Mucosa of descending colon (tissue), 3 donors: ENCODE measurements at regions not wholly inside any gene's neighbourhood (a gene's known extent, or its start where the extent isn't known, plus 50 kb on each side); places are given as distances from the start of the nearest gene placed in this dataset.

Experiments used
- ATAC-seq: fragments of 200-7000 bp; cut with Tn5 transposase; one replicate; pipeline ENCODE4 v1.9.1; 2020; ENCODE audit warnings: mild to moderate bottlenecking, moderate library complexity
- DNase-seq, 3 donors: peaks; one replicate each; pipeline ENCODE4 v3.0.0-alpha.2; 2020
- H3K36me3 ChIP-seq: fragments of 200-600 bp; one replicate; pipeline ENCODE4 v1.8.0; 2021; ENCODE audit warnings: low read depth, mild to moderate bottlenecking
- H3K4me1 ChIP-seq: fragments of 200-600 bp; one replicate; pipeline ENCODE4 v1.8.0; 2021; ENCODE audit warnings: low read depth, mild to moderate bottlenecking
- H3K4me3 ChIP-seq: fragments of 200-600 bp; one replicate; pipeline ENCODE4 v1.8.0; 2021; ENCODE audit warnings: mild to moderate bottlenecking
- H3K9me3 ChIP-seq: fragments of 200-600 bp; one replicate; pipeline ENCODE4 v1.8.0; 2021; ENCODE audit warnings: mild to moderate bottlenecking
- intact Hi-C, 2 donors: fragments of 100-400 bp; cut with DNase I in 1 of 2; cut with micrococcal nuclease in 1 of 2; formaldehyde crosslinking; loops; one replicate each; pipeline versions ENCODE4 v1.11.0 to v1.11.1; 2022; cut with DNase I, micrococcal nuclease
- TF ChIP-seq, protein P1 (sequence below): fragments of 200-600 bp; IDR thresholded peaks from one replicate; pipeline ENCODE4 v1.8.0; 2022; ENCODE audit warnings: antibody characterized with exemption, mild to moderate bottlenecking
- donor health status: DM: no; HTN: no; CAD: no; lungs with moderate emphysema.
- donor health status: DM: no; HTN: no; CAD: no.
- donor health status: DM: no; HTN: yes; CAD: no.

DNA sequence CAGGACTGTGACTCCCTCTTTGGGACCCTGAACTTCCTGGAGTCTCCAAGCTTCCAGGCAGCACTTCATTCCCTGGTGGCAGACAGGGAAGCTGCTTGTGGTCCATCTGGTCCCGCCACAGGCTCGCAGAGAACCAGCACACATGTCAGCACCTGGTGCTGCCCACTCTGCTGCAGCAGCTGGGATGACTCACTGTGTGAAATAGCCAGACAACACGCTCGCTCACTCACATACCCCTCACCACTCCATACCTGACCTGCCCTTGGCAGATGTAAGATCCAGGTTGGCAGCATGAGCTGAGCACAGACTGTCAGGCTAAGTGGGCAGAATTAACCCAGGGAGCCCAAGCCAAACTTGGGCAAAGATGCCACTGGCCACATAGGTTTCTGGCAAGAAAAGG, 613.5 kb downstream of the PCDH18 start:
- H3K36me3 ChIP-seq: no peaks in the 10 kb centered on the region
- ATAC-seq (no peak), DNase-seq (no peak)
- no peaks in the 10 kb centered on the region for H3K4me1 ChIP-seq
- TF ChIP-seq, protein P1, sequence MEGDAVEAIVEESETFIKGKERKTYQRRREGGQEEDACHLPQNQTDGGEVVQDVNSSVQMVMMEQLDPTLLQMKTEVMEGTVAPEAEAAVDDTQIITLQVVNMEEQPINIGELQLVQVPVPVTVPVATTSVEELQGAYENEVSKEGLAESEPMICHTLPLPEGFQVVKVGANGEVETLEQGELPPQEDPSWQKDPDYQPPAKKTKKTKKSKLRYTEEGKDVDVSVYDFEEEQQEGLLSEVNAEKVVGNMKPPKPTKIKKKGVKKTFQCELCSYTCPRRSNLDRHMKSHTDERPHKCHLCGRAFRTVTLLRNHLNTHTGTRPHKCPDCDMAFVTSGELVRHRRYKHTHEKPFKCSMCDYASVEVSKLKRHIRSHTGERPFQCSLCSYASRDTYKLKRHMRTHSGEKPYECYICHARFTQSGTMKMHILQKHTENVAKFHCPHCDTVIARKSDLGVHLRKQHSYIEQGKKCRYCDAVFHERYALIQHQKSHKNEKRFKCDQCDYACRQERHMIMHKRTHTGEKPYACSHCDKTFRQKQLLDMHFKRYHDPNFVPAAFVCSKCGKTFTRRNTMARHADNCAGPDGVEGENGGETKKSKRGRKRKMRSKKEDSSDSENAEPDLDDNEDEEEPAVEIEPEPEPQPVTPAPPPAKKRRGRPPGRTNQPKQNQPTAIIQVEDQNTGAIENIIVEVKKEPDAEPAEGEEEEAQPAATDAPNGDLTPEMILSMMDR: no peak
- intact Hi-C loops: no loop called here
- no peaks in the 10 kb centered on the region for H3K9me3 ChIP-seq
- H3K4me3 ChIP-seq: no peak overlapping the region

DNA sequence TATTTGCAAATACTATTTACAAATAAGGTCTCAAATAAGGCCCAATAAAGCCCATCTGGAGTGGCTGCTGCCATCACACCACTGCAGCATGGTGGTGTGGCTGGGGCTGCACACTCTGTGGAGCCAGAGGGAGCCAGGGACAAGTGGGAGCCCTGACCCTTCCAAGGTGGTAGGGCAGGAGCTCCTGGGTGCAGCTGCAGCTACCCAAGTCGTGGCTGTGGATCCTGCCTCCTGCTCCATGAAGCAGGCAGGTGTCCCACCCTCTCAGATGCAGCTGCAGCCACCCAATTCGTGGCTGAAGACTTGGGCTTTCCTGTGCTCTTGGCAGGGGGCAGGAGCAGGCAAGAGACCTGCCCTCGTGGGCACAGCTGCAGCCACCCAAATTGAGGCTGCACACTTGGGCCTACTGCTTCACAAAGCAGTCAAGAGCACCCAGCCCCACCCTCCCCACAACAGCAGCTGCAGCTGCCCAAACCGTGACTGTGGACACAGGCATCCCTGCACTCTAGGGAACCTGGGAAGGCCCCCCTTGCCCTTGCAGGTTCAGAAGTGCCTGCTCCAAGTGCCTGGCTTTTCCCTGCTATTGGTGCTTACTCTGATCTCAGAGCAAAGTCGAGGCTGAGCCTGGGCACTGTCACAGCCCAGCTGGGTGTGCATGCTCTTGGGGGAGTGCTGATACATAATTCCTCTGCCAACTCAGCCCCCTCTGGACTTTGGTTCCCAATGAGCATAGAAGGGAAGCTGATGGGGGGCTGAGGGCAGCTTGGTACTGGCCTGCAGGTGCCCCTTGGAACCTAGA, 614.8 kb downstream of the PCDH18 start:
- no peaks in the 10 kb centered on the region for H3K9me3 ChIP-seq
- no peaks in the 10 kb centered on the region for H3K4me1 ChIP-seq
- ATAC-seq (no peak), DNase-seq (peak in 1 of 3 donors; percentile 22)
- no peaks in the 10 kb centered on the region for H3K36me3 ChIP-seq
- TF ChIP-seq, protein P1: no peak
- intact Hi-C loops: no loop called here
- H3K4me3 ChIP-seq: no peak overlapping the region

DNA sequence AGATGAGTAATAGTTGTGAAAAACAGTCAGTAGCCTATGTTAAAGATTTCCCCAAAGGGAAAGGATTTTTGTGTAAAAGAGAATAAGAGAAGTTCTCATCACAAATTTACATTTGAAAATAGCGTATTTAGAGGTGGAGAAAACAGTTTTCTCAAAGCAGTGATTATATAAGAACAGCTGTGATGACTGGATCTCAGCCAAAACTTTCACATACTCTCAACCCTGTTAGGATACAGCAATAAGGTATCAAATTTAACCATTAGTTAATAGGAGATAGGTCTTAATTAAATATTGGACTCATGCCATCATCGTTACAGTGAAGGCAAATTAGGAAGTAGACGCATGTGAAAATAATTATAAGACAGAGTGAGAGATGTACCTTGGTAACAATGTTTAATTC, 622.7 kb downstream of the PCDH18 start:
- ATAC-seq (no peak), DNase-seq (no peak)
- TF ChIP-seq, protein P1: no peak
- H3K9me3 ChIP-seq: no peaks in the 10 kb centered on the region
- H3K36me3 ChIP-seq: no peaks in the 10 kb centered on the region
- intact Hi-C loops: no loop called here
- no peaks in the 10 kb centered on the region for H3K4me1 ChIP-seq
- H3K4me3 ChIP-seq: no peak overlapping the region

DNA sequence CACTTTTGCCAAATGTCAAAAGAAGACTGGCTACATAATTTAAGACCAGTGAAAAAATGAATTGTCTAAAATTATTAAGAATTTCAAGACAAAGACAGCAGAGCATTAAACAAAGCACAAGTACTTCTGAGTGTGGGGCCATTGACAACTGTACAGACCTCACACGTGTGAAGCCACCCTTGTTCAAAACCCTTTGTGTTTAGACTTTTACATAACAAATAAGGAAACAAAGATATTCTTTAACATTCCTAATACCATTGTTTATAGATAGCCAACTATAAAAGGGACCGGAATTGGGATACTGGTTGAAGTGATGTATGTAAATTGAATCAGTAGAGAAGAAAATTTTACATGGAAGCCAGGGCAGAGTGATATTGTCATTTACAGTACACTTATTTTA, 624.2 kb downstream of the PCDH18 start:
- intact Hi-C loops: no loop called here
- Histone ChIP-seq H3K9me3 (no peaks in the 10 kb centered on the region), H3K4me1 (no peaks in the 10 kb centered on the region), H3K36me3 (no peaks in the 10 kb centered on the region), H3K4me3 (no peak overlapping the region)
- TF ChIP-seq, protein P1: no peak
- DNase-seq: no peak
- no peak for ATAC-seq

DNA sequence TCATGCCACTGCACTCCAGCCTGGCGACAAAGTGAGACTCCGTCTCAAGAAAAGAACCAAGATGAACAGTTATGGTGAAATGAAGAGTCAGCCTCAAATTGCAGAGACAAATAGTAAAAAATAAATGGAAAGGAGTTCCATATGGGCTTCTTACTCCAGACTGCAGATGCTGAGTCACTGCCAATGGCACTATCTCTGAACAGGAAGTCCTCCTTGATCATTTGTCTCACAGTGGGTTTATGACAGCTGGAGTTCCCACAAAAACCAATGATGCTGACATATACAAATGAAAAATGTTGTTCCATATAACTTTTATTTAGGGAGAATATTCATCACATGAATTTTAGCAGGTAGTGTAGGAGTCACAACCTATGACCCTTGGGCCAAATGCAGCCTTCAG, 631.6 kb downstream of the PCDH18 start:
- intact Hi-C loops: no loop called here
- DNase-seq: no peak
- no peak for ATAC-seq
- no peaks in the 10 kb centered on the region for H3K36me3 ChIP-seq
- TF ChIP-seq, protein P1: no peak
- H3K4me3 ChIP-seq: no peak overlapping the region
- no peaks in the 10 kb centered on the region for H3K4me1 ChIP-seq
- no peaks in the 10 kb centered on the region for H3K9me3 ChIP-seq
